ENCODE measurements at regions not wholly inside any gene's neighbourhood (a gene's known extent, or its start where the extent isn't known, plus 50 kb on each side); places are given as distances from the start of the nearest gene placed in this dataset.

GRCh38 chr1:239562095-239562494, 175.7 kb downstream of the CHRM3 start:
- H3K4me1 ChIP-seq (ENCODE audit: insufficient read depth, low read length), result no peaks in the 10 kb centered on the region
- no peaks in the 10 kb centered on the region for H3K36me3 Mint-ChIP-seq (ENCODE audit: low read depth)
- H3K27ac ChIP-seq (ENCODE audit: low read depth in 1 of 2, low read length in 2 of 2), result no peak overlapping the region
- H3K27ac Mint-ChIP-seq, result no peak overlapping the region
- intact Hi-C loops (cut with DNase I, micrococcal nuclease), result no loop called here
- no peak overlapping the region for H3K4me3 Mint-ChIP-seq
- no peak for TF ChIP-seq CTCF (IDR thresholded peaks at IDR 0.05)
- POLR2A ChIA-PET, result no interaction called here
- peaks cover 6% of the 10 kb centered on the region for H3K27me3 Mint-ChIP-seq
- H3K4me1 Mint-ChIP-seq (ENCODE audit: low read depth), result peaks cover 5% of the 10 kb centered on the region
- H3K27me3 ChIP-seq (ENCODE audit: control insufficient read depth in 1 of 2, insufficient read depth in 2 of 2, low read length in 2 of 2), result no peaks in the 10 kb centered on the region
- H3K9me3 ChIP-seq (ENCODE audit: control insufficient read depth in 1 of 2, insufficient read depth in 1 of 2, low read length in 2 of 2), result no peaks in the 10 kb centered on the region
- CTCF ChIA-PET, result interaction anchor here (0.7 kb wide), 1 partner anchor 14 kb away, joined by 4 read pairs; no protein-coding TSS in a partner anchor
- no peaks in the 10 kb centered on the region for H3K9me3 Mint-ChIP-seq
- ATAC-seq (ENCODE audit: poor library complexity) (no peak), DNase-seq (no peak)
- no peak overlapping the region for H3K4me3 ChIP-seq (ENCODE audit: low read length)
- no peaks in the 10 kb centered on the region for H3K36me3 ChIP-seq (ENCODE audit: insufficient read depth, low read length)

GRCh38 chr1:239563681-239564080, 177.3 kb downstream of the CHRM3 start:
- intact Hi-C loops (cut with DNase I, micrococcal nuclease), result no loop called here
- Histone ChIP-seq H3K4me1 (ENCODE audit: insufficient read depth, low read length) (no peaks in the 10 kb centered on the region), H3K27me3 (ENCODE audit: control insufficient read depth in 1 of 2, insufficient read depth in 2 of 2, low read length in 2 of 2) (no peaks in the 10 kb centered on the region), H3K9me3 (ENCODE audit: control insufficient read depth in 1 of 2, insufficient read depth in 1 of 2, low read length in 2 of 2) (peaks cover 0 to 3% of the 10 kb centered on the region in 2 experiments), H3K4me3 (ENCODE audit: low read length) (no peak overlapping the region), H3K27ac (ENCODE audit: low read depth in 1 of 2, low read length in 2 of 2) (no peak overlapping the region), H3K36me3 (ENCODE audit: insufficient read depth, low read length) (no peaks in the 10 kb centered on the region)
- POLR2A ChIA-PET, result no interaction called here
- peaks cover 6% of the 10 kb centered on the region for H3K27me3 Mint-ChIP-seq
- peaks cover 2% of the 10 kb centered on the region for H3K9me3 Mint-ChIP-seq
- ATAC-seq (ENCODE audit: poor library complexity) (no peak), DNase-seq (no peak)
- CTCF ChIA-PET, result no interaction called here
- TF ChIP-seq CTCF (IDR thresholded peaks at IDR 0.05), result no peak
- no peak overlapping the region for H3K27ac Mint-ChIP-seq
- peaks cover 5% of the 10 kb centered on the region for H3K4me1 Mint-ChIP-seq (ENCODE audit: low read depth)
- H3K36me3 Mint-ChIP-seq (ENCODE audit: low read depth), result no peaks in the 10 kb centered on the region
- H3K4me3 Mint-ChIP-seq, result no peak overlapping the region

DNA sequence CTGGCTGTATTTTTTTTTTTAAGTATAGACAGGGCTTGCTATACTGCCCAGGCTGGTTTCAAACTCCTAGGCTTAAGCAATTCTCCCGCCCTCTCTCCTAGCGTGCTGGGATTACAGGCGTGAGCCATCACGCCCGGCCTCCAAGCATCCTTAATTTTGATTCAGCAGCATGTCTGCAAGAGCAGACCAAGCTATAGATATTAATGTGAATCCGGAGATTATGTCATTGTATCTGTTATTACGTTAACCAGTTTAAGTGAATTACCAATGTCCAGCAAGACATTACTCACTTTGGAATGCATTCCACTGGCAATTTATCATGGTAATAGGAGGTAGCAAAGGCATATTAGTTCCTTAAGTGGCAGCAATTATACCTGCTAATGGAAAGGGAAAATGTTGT, 179.7 kb downstream of the CHRM3 start:
- CTCF ChIA-PET, result no interaction called here

More for the DNA sequence above, 179.7 kb downstream of the CHRM3 start:
- POLR2A ChIA-PET, result no interaction called here
- Histone ChIP-seq H3K27ac (ENCODE audit: low read depth in 1 of 2, low read length in 2 of 2) (no peak overlapping the region), H3K4me1 (ENCODE audit: insufficient read depth, low read length) (no peaks in the 10 kb centered on the region), H3K27me3 (ENCODE audit: control insufficient read depth in 1 of 2, insufficient read depth in 2 of 2, low read length in 2 of 2) (no peaks in the 10 kb centered on the region), H3K36me3 (ENCODE audit: insufficient read depth, low read length) (no peaks in the 10 kb centered on the region), H3K9me3 (ENCODE audit: control insufficient read depth in 1 of 2, insufficient read depth in 1 of 2, low read length in 2 of 2) (peaks cover 0 to 3% of the 10 kb centered on the region in 2 experiments), H3K4me3 (ENCODE audit: low read length) (no peak overlapping the region)
- Mint-ChIP-seq H3K27me3 (peaks cover 3% of the 10 kb centered on the region), H3K4me1 (ENCODE audit: low read depth) (no peaks in the 10 kb centered on the region), H3K27ac (no peak overlapping the region), H3K36me3 (ENCODE audit: low read depth) (no peaks in the 10 kb centered on the region), H3K4me3 (no peak overlapping the region), H3K9me3 (peaks cover 2% of the 10 kb centered on the region)
- no peak for TF ChIP-seq CTCF (IDR thresholded peaks at IDR 0.05)
- intact Hi-C loops (cut with DNase I, micrococcal nuclease), result no loop called here
- no peak for DNase-seq
- no peak for ATAC-seq (ENCODE audit: poor library complexity)

All from CD4-positive, alpha-beta T cell (primary cell).